SK-N-SH treated with all-trans-retinoic acid at 6 μM for 48 hours (cell line): ENCODE measurements at regions not wholly inside any gene's neighbourhood (a gene's known extent, or its start where the extent isn't known, plus 50 kb on each side); places are given as distances from the start of the nearest gene placed in this dataset.

ENCODE experiments used
- CREB5 ChIP-seq: fragments of 250-450 bp; sonication (Bioruptor Pico); IDR thresholded peaks from 2 replicates; pipeline ENCODE4 v1.5.1; 2020; ENCODE audit warnings: low read depth, mild to moderate bottlenecking, moderate library complexity
- TCF4 ChIP-seq: fragments of 250-450 bp; sonication (Bioruptor Pico); IDR thresholded peaks from 2 replicates; pipeline ENCODE4 v1.8.0; 2021; ENCODE audit warnings: mild to moderate bottlenecking, moderate library complexity, borderline replicate concordance
- ZFP30 ChIP-seq: fragments of 450-650 bp; formaldehyde crosslinking; IDR thresholded peaks from 2 replicates; pipeline ENCODE4 v1.5.0; 2022; ENCODE audit warnings: mild to moderate bottlenecking, moderate library complexity
- TF ChIP-seq, protein P1 (sequence below): fragments of 250-450 bp; sonication (Bioruptor Pico); IDR thresholded peaks from 2 replicates; pipeline ENCODE4 v1.5.1; 2021; ENCODE audit warnings: mild to moderate bottlenecking, moderate library complexity

DNA sequence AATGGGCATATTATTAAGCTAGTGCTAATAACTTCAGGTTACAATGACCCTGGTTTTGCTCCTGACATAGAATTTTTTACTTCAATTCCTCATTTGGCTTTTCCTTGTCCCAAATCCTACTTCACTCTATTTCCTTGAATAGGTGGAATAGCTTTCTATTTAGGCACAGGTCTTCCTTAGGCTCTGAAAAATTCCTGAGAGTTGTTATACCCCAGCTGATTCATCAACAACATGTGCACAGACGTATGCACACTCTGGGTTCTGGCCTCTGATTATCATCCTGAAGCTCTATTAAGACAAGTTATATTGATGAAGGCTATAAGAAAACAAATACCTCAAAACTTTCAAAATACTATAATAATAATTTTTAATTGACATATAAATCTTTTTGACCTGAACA is 172.4 kb downstream of the NTMT2 start:
- TF ChIP-seq CREB5 (CRISPR knock-in tag) (no peak), ZFP30 (no peak), TCF4 (CRISPR knock-in tag) (no peak)
- TF ChIP-seq, protein P1, sequence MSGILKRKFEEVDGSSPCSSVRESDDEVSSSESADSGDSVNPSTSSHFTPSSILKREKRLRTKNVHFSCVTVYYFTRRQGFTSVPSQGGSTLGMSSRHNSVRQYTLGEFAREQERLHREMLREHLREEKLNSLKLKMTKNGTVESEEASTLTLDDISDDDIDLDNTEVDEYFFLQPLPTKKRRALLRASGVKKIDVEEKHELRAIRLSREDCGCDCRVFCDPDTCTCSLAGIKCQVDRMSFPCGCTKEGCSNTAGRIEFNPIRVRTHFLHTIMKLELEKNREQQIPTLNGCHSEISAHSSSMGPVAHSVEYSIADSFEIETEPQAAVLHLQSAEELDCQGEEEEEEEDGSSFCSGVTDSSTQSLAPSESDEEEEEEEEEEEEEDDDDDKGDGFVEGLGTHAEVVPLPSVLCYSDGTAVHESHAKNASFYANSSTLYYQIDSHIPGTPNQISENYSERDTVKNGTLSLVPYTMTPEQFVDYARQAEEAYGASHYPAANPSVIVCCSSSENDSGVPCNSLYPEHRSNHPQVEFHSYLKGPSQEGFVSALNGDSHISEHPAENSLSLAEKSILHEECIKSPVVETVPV (CRISPR knock-in tag), result no peak
